ENCODE measurements at regions not wholly inside any gene's neighbourhood (a gene's known extent, or its start where the extent isn't known, plus 50 kb on each side); places are given as distances from the start of the nearest gene placed in this dataset.

DNA sequence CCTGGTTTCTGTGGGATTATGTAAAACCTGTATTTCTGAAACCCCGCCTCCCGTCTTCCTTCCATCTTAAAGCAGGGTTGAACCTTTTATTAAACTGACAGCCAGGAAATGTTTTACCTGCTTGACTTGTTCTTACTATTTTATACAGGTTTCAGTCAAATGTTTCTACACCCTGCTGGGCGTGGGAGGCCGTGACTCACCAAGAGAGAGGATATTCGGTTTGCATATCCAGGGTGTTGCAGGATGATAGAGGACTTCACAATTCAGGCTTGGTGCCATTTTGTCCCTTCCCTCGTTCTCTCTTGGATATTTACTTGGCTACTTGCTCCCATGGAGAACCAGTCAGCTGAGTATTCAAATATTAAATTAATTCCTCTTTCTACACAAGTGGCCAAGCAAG lies 69.7 kb downstream of the ARF6 start:
- TF ChIP-seq, protein P1, sequence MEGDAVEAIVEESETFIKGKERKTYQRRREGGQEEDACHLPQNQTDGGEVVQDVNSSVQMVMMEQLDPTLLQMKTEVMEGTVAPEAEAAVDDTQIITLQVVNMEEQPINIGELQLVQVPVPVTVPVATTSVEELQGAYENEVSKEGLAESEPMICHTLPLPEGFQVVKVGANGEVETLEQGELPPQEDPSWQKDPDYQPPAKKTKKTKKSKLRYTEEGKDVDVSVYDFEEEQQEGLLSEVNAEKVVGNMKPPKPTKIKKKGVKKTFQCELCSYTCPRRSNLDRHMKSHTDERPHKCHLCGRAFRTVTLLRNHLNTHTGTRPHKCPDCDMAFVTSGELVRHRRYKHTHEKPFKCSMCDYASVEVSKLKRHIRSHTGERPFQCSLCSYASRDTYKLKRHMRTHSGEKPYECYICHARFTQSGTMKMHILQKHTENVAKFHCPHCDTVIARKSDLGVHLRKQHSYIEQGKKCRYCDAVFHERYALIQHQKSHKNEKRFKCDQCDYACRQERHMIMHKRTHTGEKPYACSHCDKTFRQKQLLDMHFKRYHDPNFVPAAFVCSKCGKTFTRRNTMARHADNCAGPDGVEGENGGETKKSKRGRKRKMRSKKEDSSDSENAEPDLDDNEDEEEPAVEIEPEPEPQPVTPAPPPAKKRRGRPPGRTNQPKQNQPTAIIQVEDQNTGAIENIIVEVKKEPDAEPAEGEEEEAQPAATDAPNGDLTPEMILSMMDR (IDR thresholded peaks at IDR 0.05; ENCODE audit: insufficient read depth, low read length), result no peak
- no peak for TF ChIP-seq SPI1 (IDR thresholded peaks at IDR 0.05; ENCODE audit: borderline replicate concordance, low read depth)
- TF ChIP-seq GABPA (IDR thresholded peaks at IDR 0.05; ENCODE audit: low read depth), result no peak
- TF ChIP-seq POLR2AphosphoS5 (IDR thresholded peaks at IDR 0.05; ENCODE audit: low read depth), result no peak
- TF ChIP-seq, protein P2, sequence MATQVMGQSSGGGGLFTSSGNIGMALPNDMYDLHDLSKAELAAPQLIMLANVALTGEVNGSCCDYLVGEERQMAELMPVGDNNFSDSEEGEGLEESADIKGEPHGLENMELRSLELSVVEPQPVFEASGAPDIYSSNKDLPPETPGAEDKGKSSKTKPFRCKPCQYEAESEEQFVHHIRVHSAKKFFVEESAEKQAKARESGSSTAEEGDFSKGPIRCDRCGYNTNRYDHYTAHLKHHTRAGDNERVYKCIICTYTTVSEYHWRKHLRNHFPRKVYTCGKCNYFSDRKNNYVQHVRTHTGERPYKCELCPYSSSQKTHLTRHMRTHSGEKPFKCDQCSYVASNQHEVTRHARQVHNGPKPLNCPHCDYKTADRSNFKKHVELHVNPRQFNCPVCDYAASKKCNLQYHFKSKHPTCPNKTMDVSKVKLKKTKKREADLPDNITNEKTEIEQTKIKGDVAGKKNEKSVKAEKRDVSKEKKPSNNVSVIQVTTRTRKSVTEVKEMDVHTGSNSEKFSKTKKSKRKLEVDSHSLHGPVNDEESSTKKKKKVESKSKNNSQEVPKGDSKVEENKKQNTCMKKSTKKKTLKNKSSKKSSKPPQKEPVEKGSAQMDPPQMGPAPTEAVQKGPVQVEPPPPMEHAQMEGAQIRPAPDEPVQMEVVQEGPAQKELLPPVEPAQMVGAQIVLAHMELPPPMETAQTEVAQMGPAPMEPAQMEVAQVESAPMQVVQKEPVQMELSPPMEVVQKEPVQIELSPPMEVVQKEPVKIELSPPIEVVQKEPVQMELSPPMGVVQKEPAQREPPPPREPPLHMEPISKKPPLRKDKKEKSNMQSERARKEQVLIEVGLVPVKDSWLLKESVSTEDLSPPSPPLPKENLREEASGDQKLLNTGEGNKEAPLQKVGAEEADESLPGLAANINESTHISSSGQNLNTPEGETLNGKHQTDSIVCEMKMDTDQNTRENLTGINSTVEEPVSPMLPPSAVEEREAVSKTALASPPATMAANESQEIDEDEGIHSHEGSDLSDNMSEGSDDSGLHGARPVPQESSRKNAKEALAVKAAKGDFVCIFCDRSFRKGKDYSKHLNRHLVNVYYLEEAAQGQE (IDR thresholded peaks at IDR 0.05; ENCODE audit: insufficient replicate concordance, low read depth), result no peak
